ENCODE measurements at regions not wholly inside any gene's neighbourhood (a gene's known extent, or its start where the extent isn't known, plus 50 kb on each side); places are given as distances from the start of the nearest gene placed in this dataset.

DNA sequence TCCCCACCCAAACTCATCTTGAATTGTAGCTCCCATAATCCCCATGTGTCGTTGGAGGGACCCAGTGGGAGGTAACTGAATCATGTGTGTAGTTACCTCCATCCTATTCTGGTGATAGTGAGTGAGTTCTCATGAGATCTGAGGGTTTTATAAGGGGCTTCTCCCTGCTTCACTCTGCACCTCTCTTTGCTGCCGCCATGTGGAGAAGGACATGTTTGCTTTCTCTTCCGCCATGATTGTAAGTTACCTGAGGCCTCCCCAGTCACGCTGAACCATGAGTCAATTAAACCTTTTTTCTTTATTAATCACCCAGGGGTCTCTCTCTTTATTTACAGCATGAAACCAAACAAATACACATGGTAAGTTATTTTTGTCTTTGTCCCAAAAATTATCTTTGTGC lies 726.1 kb downstream of the CDH18 start:
- H3K4me1 ChIP-seq (ENCODE audit: control insufficient read depth, insufficient read depth, low read length) = no peaks in the 10 kb centered on the region
- H3K9ac ChIP-seq (ENCODE audit: low read depth, low read length) = no peak overlapping the region
- TF ChIP-seq MAFK (IDR thresholded peaks at IDR 0.05; ENCODE audit: low read depth, low read length) = no peak
- TF ChIP-seq, protein P1, sequence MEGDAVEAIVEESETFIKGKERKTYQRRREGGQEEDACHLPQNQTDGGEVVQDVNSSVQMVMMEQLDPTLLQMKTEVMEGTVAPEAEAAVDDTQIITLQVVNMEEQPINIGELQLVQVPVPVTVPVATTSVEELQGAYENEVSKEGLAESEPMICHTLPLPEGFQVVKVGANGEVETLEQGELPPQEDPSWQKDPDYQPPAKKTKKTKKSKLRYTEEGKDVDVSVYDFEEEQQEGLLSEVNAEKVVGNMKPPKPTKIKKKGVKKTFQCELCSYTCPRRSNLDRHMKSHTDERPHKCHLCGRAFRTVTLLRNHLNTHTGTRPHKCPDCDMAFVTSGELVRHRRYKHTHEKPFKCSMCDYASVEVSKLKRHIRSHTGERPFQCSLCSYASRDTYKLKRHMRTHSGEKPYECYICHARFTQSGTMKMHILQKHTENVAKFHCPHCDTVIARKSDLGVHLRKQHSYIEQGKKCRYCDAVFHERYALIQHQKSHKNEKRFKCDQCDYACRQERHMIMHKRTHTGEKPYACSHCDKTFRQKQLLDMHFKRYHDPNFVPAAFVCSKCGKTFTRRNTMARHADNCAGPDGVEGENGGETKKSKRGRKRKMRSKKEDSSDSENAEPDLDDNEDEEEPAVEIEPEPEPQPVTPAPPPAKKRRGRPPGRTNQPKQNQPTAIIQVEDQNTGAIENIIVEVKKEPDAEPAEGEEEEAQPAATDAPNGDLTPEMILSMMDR (conservative IDR thresholded peaks at IDR 0.05; ENCODE audit: low read depth, low read length) = no peak
- no peak for TF ChIP-seq POLR2A (IDR thresholded peaks at IDR 0.05; ENCODE audit: low read depth, low read length)
- no peak for TF ChIP-seq CHD1 (IDR thresholded peaks at IDR 0.05; ENCODE audit: low read depth, low read length)
- no peak for TF ChIP-seq RFX5 (IDR thresholded peaks at IDR 0.05; ENCODE audit: low read depth, low read length)
- TF ChIP-seq, protein P2, sequence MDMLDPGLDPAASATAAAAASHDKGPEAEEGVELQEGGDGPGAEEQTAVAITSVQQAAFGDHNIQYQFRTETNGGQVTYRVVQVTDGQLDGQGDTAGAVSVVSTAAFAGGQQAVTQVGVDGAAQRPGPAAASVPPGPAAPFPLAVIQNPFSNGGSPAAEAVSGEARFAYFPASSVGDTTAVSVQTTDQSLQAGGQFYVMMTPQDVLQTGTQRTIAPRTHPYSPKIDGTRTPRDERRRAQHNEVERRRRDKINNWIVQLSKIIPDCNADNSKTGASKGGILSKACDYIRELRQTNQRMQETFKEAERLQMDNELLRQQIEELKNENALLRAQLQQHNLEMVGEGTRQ (IDR thresholded peaks at IDR 0.05; ENCODE audit: low read depth, low read length) = no peak
- TF ChIP-seq RAD21 (IDR thresholded peaks at IDR 0.05; ENCODE audit: low read length) = no peak
- TF ChIP-seq MXI1 (IDR thresholded peaks at IDR 0.05; ENCODE audit: borderline replicate concordance, low read depth, low read length) = no peak
- TF ChIP-seq RCOR1 (IDR thresholded peaks at IDR 0.05; ENCODE audit: insufficient replicate concordance, low read length) = no peak
- no peak for TF ChIP-seq CEBPB (IDR thresholded peaks at IDR 0.05; ENCODE audit: low read depth, low read length)
- no peak for TF ChIP-seq BHLHE40 (IDR thresholded peaks at IDR 0.05; ENCODE audit: low read depth, low read length)
- no peak for TF ChIP-seq NFE2L2 (IDR thresholded peaks at IDR 0.05; ENCODE audit: low read depth, low read length)
- no peak for TF ChIP-seq MAZ (IDR thresholded peaks at IDR 0.05; ENCODE audit: borderline replicate concordance, low read depth, low read length)
- no peak for TF ChIP-seq SMC3 (IDR thresholded peaks at IDR 0.05; ENCODE audit: low read depth, low read length)
- TF ChIP-seq, protein P3, sequence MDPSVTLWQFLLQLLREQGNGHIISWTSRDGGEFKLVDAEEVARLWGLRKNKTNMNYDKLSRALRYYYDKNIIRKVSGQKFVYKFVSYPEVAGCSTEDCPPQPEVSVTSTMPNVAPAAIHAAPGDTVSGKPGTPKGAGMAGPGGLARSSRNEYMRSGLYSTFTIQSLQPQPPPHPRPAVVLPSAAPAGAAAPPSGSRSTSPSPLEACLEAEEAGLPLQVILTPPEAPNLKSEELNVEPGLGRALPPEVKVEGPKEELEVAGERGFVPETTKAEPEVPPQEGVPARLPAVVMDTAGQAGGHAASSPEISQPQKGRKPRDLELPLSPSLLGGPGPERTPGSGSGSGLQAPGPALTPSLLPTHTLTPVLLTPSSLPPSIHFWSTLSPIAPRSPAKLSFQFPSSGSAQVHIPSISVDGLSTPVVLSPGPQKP (IDR thresholded peaks at IDR 0.05; ENCODE audit: borderline replicate concordance, low read depth, low read length) = no peak
- no peak for TF ChIP-seq FOS (IDR thresholded peaks at IDR 0.05; ENCODE audit: low read depth, low read length)
- no peak overlapping the region for H3K23ac ChIP-seq (ENCODE audit: low read depth, low read length)
- intact Hi-C loops (cut with micrococcal nuclease) = no loop called here
- no peak overlapping the region for H2AFZ ChIP-seq (replicated peaks; ENCODE audit: low read length, poor library complexity)
- no peak overlapping the region for H3K56ac ChIP-seq (ENCODE audit: extremely low read depth, insufficient read depth, low read length)
- no peak overlapping the region for H4K5ac ChIP-seq (ENCODE audit: low read depth, low read length)
- H3K27ac ChIP-seq (ENCODE audit: insufficient read depth, low read length) = no peak overlapping the region
- no peak overlapping the region for H2AK9ac ChIP-seq (replicated peaks; ENCODE audit: low read depth, low read length, poor library complexity)
- DNase-seq = no peak
- in situ Hi-C loops (cut with MboI; ENCODE audit: low sequenced_read_pairs) = no loop called here
- peaks cover 3% of the 10 kb centered on the region for H3K9me3 ChIP-seq (ENCODE audit: control insufficient read depth, insufficient read depth, low read length)
- no peaks in the 10 kb centered on the region for H3K9me1 ChIP-seq (ENCODE audit: insufficient read depth, low read length)
- dilution Hi-C loops (cut with HindIII; ENCODE audit: low sequenced_read_pairs, unreplicated experiment) = no loop called here
- no CpG with 5 or more reads among the region's 4 CpGs for whole genome bisulfite sequencing, 2 experiments (ENCODE audit: extremely low coverage in 2 of 2, insufficient read length in 1 of 2)
- ATAC-seq (ENCODE audit: low read depth) = no peak
- no peak overlapping the region for H2BK15ac ChIP-seq (ENCODE audit: low read depth, low read length)
- no TSS peak for BruUV-seq (replicated peaks)
- no peak overlapping the region for H4K91ac ChIP-seq (ENCODE audit: insufficient read depth, low read depth, low read length)
- H3K18ac ChIP-seq (ENCODE audit: low read depth, low read length) = no peak overlapping the region
- no peaks in the 10 kb centered on the region for H3K27me3 ChIP-seq (ENCODE audit: control insufficient read depth, insufficient read depth, low read length)
- H4K8ac ChIP-seq (ENCODE audit: low read depth in 2 of 2, low read length in 2 of 2) = no peak overlapping the region
- CTCF ChIA-PET = no interaction called here
- no peaks in the 10 kb centered on the region for H4K20me1 ChIP-seq (ENCODE audit: insufficient read depth, low read length)
- POLR2A ChIA-PET (ENCODE audit: unreplicated experiment) = no interaction called here
- H3K36me3 ChIP-seq (ENCODE audit: control insufficient read depth, insufficient read depth, low read length) = no peaks in the 10 kb centered on the region
- no peak overlapping the region for H2BK20ac ChIP-seq (ENCODE audit: low read depth, low read length)
- no peak overlapping the region for H2BK120ac ChIP-seq (ENCODE audit: low read depth, low read length)
- no peak overlapping the region for H3K4me3 ChIP-seq (ENCODE audit: insufficient read depth, low read depth, low read length)
- H3K79me1 ChIP-seq (ENCODE audit: low read depth in 1 of 2, low read length in 2 of 2) = no peaks in the 10 kb centered on the region
- H3K14ac ChIP-seq (replicated peaks; ENCODE audit: low read depth, low read length) = no peak overlapping the region
- H2AK5ac ChIP-seq (ENCODE audit: low read depth, low read length) = no peak overlapping the region
- H3K4ac ChIP-seq (ENCODE audit: low read depth, low read length) = no peak overlapping the region
- no peak overlapping the region for H2BK5ac ChIP-seq (ENCODE audit: low read depth, low read length, poor library complexity, severe bottlenecking)
- H3K4me2 ChIP-seq (ENCODE audit: low read depth, low read length) = no peak overlapping the region

Data from IMR-90 (cell line).